ENCODE measurements at regions not wholly inside any gene's neighbourhood (a gene's known extent, or its start where the extent isn't known, plus 50 kb on each side); places are given as distances from the start of the nearest gene placed in this dataset.

- CTCF ChIA-PET, result no interaction called here
- TF ChIP-seq, protein P1, sequence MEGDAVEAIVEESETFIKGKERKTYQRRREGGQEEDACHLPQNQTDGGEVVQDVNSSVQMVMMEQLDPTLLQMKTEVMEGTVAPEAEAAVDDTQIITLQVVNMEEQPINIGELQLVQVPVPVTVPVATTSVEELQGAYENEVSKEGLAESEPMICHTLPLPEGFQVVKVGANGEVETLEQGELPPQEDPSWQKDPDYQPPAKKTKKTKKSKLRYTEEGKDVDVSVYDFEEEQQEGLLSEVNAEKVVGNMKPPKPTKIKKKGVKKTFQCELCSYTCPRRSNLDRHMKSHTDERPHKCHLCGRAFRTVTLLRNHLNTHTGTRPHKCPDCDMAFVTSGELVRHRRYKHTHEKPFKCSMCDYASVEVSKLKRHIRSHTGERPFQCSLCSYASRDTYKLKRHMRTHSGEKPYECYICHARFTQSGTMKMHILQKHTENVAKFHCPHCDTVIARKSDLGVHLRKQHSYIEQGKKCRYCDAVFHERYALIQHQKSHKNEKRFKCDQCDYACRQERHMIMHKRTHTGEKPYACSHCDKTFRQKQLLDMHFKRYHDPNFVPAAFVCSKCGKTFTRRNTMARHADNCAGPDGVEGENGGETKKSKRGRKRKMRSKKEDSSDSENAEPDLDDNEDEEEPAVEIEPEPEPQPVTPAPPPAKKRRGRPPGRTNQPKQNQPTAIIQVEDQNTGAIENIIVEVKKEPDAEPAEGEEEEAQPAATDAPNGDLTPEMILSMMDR (IDR thresholded peaks at IDR 0.05), result no peak
- TF ChIP-seq TCF7L2 (IDR thresholded peaks at IDR 0.05; ENCODE audit: low read depth, low read length) (no peak), POLR2AphosphoS5 (IDR thresholded peaks at IDR 0.05; ENCODE audit: low read depth, low read length) (no peak), SIN3A (IDR thresholded peaks at IDR 0.05; ENCODE audit: borderline replicate concordance, insufficient read depth, low read depth, low read length) (no peak)
- TF ChIP-seq, protein P2, sequence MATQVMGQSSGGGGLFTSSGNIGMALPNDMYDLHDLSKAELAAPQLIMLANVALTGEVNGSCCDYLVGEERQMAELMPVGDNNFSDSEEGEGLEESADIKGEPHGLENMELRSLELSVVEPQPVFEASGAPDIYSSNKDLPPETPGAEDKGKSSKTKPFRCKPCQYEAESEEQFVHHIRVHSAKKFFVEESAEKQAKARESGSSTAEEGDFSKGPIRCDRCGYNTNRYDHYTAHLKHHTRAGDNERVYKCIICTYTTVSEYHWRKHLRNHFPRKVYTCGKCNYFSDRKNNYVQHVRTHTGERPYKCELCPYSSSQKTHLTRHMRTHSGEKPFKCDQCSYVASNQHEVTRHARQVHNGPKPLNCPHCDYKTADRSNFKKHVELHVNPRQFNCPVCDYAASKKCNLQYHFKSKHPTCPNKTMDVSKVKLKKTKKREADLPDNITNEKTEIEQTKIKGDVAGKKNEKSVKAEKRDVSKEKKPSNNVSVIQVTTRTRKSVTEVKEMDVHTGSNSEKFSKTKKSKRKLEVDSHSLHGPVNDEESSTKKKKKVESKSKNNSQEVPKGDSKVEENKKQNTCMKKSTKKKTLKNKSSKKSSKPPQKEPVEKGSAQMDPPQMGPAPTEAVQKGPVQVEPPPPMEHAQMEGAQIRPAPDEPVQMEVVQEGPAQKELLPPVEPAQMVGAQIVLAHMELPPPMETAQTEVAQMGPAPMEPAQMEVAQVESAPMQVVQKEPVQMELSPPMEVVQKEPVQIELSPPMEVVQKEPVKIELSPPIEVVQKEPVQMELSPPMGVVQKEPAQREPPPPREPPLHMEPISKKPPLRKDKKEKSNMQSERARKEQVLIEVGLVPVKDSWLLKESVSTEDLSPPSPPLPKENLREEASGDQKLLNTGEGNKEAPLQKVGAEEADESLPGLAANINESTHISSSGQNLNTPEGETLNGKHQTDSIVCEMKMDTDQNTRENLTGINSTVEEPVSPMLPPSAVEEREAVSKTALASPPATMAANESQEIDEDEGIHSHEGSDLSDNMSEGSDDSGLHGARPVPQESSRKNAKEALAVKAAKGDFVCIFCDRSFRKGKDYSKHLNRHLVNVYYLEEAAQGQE (IDR thresholded peaks at IDR 0.05; ENCODE audit: insufficient read depth in 1 of 2, low read depth in 2 of 2, low read length in 1 of 2), result no peak
- no TSS peak for BruUV-seq (replicated peaks)
Measured at GRCh38 chr4:174396599-174397110, 112.9 kb downstream of the CEP44 start.

GRCh38 chr4:174394915-174395314 is 111.2 kb downstream of the CEP44 start:
- POLR2A ChIA-PET, result no interaction called here
- no peak for ATAC-seq
- no peak for DNase-seq (ENCODE audit: low read depth, low spot score)
- CTCF ChIA-PET, result no interaction called here
- Histone ChIP-seq H3K27me3 (ENCODE audit: control insufficient read depth, insufficient read depth, low read length) (no peaks in the 10 kb centered on the region), H3K36me3 (ENCODE audit: control insufficient read depth, insufficient read depth, low read length) (no peaks in the 10 kb centered on the region), H3K4me3 (ENCODE audit: low read depth in 2 of 2, low read length in 2 of 2) (no peak overlapping the region), H3K9me3 (ENCODE audit: control insufficient read depth, insufficient read depth, low read depth, low read length) (no peaks in the 10 kb centered on the region), H3K27ac (ENCODE audit: low read length) (no peak overlapping the region), H3K4me1 (ENCODE audit: control insufficient read depth, insufficient read depth, low read length) (no peaks in the 10 kb centered on the region)
- in situ Hi-C loops (cut with HindIII; ENCODE audit: low pct_unique_long_range_greater_than_20kb, low sequenced_read_pairs) (no loop called here), intact Hi-C loops (cut with micrococcal nuclease; ENCODE audit: unreplicated experiment) (no loop called here)
- TF ChIP-seq POLR2AphosphoS5 (IDR thresholded peaks at IDR 0.05; ENCODE audit: low read depth, low read length), result no peak
- TF ChIP-seq, protein P2 (IDR thresholded peaks at IDR 0.05; ENCODE audit: insufficient read depth in 1 of 2, low read depth in 2 of 2, low read length in 1 of 2), result no peak
- no TSS peak for BruUV-seq (replicated peaks)

More at GRCh38 chr4:174396599-174397110, 112.9 kb downstream of the CEP44 start:
- intact Hi-C loops (cut with micrococcal nuclease; ENCODE audit: unreplicated experiment), result no loop called here
- Histone ChIP-seq H3K4me3 (ENCODE audit: low read depth in 2 of 2, low read length in 2 of 2) (no peak overlapping the region), H3K27me3 (ENCODE audit: control insufficient read depth, insufficient read depth, low read length) (no peaks in the 10 kb centered on the region), H3K9me3 (ENCODE audit: control insufficient read depth, insufficient read depth, low read depth, low read length) (no peaks in the 10 kb centered on the region), H3K4me1 (ENCODE audit: control insufficient read depth, insufficient read depth, low read length) (no peaks in the 10 kb centered on the region), H3K36me3 (ENCODE audit: control insufficient read depth, insufficient read depth, low read length) (no peaks in the 10 kb centered on the region), H3K27ac (ENCODE audit: low read length) (no peak overlapping the region)
- POLR2A ChIA-PET, result no interaction called here
- no peak for ATAC-seq
- DNase-seq (ENCODE audit: low read depth, low spot score), result no peak
- in situ Hi-C loops (cut with HindIII; ENCODE audit: low pct_unique_long_range_greater_than_20kb, low sequenced_read_pairs), result no loop called here

All from Panc1 (cell line).